Uterus (tissue), 2 donors: ENCODE measurements at regions not wholly inside any gene's neighbourhood (a gene's known extent, or its start where the extent isn't known, plus 50 kb on each side); places are given as distances from the start of the nearest gene placed in this dataset.

Experiments used
- POLR2A ChIP-seq, 2 donors: fragments of 450-650 bp; IDR thresholded peaks; one replicate each; pipeline ENCODE4 v1.6.1; 2016; ENCODE audit warnings: antibody characterized with exemption in 2 of 2, mild to moderate bottlenecking in 1 of 2, moderate library complexity in 1 of 2
- TF ChIP-seq, protein P1 (sequence below), 4 experiments: fragments of 200-600 bp in 2 of 4; fragments of 450-650 bp in 2 of 4; sonication (generic) in 2 of 4; IDR thresholded peaks; one replicate each; pipeline ENCODE4 v1.5.1; 2016 to 2019; ENCODE audit warnings: antibody characterized with exemption in 4 of 4, mild to moderate bottlenecking in 2 of 4, moderate library complexity in 1 of 4

DNA sequence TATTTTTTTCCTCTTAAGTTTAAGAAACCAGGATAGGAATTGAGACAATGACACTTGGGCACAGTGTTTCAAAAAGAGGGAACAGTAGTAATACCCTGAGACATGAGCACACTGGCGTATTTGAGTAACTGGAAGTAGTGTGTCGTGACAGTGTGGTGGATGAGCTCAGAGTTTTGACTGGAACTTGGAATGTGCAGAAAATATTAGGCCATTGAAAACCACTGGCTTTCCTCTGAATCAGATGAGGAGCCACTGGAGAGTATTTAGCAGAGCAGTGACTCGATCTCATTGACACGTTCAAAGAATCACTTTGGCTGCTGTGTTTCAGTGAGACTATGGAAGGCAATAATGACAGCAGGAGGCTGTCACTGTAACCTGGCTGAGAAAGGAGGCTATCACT lies 1531.2 kb downstream of the STIM2 start:
- TF ChIP-seq, protein P1, sequence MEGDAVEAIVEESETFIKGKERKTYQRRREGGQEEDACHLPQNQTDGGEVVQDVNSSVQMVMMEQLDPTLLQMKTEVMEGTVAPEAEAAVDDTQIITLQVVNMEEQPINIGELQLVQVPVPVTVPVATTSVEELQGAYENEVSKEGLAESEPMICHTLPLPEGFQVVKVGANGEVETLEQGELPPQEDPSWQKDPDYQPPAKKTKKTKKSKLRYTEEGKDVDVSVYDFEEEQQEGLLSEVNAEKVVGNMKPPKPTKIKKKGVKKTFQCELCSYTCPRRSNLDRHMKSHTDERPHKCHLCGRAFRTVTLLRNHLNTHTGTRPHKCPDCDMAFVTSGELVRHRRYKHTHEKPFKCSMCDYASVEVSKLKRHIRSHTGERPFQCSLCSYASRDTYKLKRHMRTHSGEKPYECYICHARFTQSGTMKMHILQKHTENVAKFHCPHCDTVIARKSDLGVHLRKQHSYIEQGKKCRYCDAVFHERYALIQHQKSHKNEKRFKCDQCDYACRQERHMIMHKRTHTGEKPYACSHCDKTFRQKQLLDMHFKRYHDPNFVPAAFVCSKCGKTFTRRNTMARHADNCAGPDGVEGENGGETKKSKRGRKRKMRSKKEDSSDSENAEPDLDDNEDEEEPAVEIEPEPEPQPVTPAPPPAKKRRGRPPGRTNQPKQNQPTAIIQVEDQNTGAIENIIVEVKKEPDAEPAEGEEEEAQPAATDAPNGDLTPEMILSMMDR (IDR thresholded peaks at IDR 0.05), result no peak
- TF ChIP-seq POLR2A (IDR thresholded peaks at IDR 0.05), result no peak
